ENCODE measurements at regions not wholly inside any gene's neighbourhood (a gene's known extent, or its start where the extent isn't known, plus 50 kb on each side); places are given as distances from the start of the nearest gene placed in this dataset.

- TF ChIP-seq NRF1 (conservative IDR thresholded peaks at IDR 0.05 in 1 of 2, IDR thresholded peaks at IDR 0.05 in 1 of 2) (no peak), ZNF311 (CRISPR knock-in tag; IDR thresholded peaks at IDR 0.05) (no peak), ZFP30 (CRISPR knock-in tag; IDR thresholded peaks at IDR 0.05; ENCODE audit: borderline replicate concordance) (no peak), EZH2 (IDR thresholded peaks at IDR 0.05; ENCODE audit: borderline replicate concordance, low read depth, low read length) (no peak)
Measured at GRCh38 chr5:147963436-147963835, 57.1 kb upstream of the C5orf46 start.

Data from K562 (cell line).